ENCODE measurements at regions not wholly inside any gene's neighbourhood (a gene's known extent, or its start where the extent isn't known, plus 50 kb on each side); places are given as distances from the start of the nearest gene placed in this dataset.
"Not testable (repeated sequence)": the region's sequence is repeated elsewhere in the genome, so short reads cannot be mapped to it uniquely, and the experiment has no call there.

GRCh38 chr1:166390366-166391033 lies 223.7 kb upstream of the FAM78B start:
- Histone ChIP-seq H3K4me1 (ENCODE audit: control insufficient read depth, insufficient read depth, low read length) (no peaks in the 10 kb centered on the region), H3K27me3 (ENCODE audit: control insufficient read depth, insufficient read depth, low read length) (no peaks in the 10 kb centered on the region), H3K4me3 (ENCODE audit: low read length) (no peak overlapping the region), H3K9me3 (ENCODE audit: control insufficient read depth, low read depth, low read length) (no peaks in the 10 kb centered on the region), H3K36me3 (ENCODE audit: control insufficient read depth, insufficient read depth, low read length) (no peaks in the 10 kb centered on the region), H3K27ac (ENCODE audit: low read length) (no peak overlapping the region)
- no peak for DNase-seq
- WGBS (ENCODE audit: insufficient coverage, low lambda C conversion rate) = no CpG with 5 or more reads among the region's 2 CpGs

GRCh38 chr1:166391279-166392066 lies 224.7 kb upstream of the FAM78B start:
- H3K4me1 ChIP-seq (ENCODE audit: control insufficient read depth, insufficient read depth, low read length) = no peaks in the 10 kb centered on the region
- no peak overlapping the region for H3K4me3 ChIP-seq (ENCODE audit: low read length)
- DNase-seq = no peak
- no peaks in the 10 kb centered on the region for H3K9me3 ChIP-seq (ENCODE audit: control insufficient read depth, low read depth, low read length)
- 100% methylated on average over 1 of the region's 5 CpGs for WGBS (ENCODE audit: insufficient coverage, low lambda C conversion rate)
- H3K36me3 ChIP-seq (ENCODE audit: control insufficient read depth, insufficient read depth, low read length) = no peaks in the 10 kb centered on the region
- H3K27me3 ChIP-seq (ENCODE audit: control insufficient read depth, insufficient read depth, low read length) = no peaks in the 10 kb centered on the region
- no peak overlapping the region for H3K27ac ChIP-seq (ENCODE audit: low read length)

GRCh38 chr1:166395729-166396128 lies 228.9 kb upstream of the FAM78B start:
- Histone ChIP-seq H3K9me3 (ENCODE audit: control insufficient read depth, low read depth, low read length) (no peaks in the 10 kb centered on the region), H3K4me3 (ENCODE audit: low read length) (no peak overlapping the region), H3K27me3 (ENCODE audit: control insufficient read depth, insufficient read depth, low read length) (no peaks in the 10 kb centered on the region), H3K36me3 (ENCODE audit: control insufficient read depth, insufficient read depth, low read length) (no peaks in the 10 kb centered on the region), H3K4me1 (ENCODE audit: control insufficient read depth, insufficient read depth, low read length) (no peaks in the 10 kb centered on the region), H3K27ac (ENCODE audit: low read length) (no peak overlapping the region)
- DNase-seq = no peak

- DNase-seq; H3K36me3 ChIP-seq (ENCODE audit: control insufficient read depth, insufficient read depth, low read length); H3K27ac ChIP-seq (ENCODE audit: low read length); H3K4me1 ChIP-seq (ENCODE audit: control insufficient read depth, insufficient read depth, low read length); H3K4me3 ChIP-seq (ENCODE audit: low read length); H3K27me3 ChIP-seq (ENCODE audit: control insufficient read depth, insufficient read depth, low read length); H3K9me3 ChIP-seq (ENCODE audit: control insufficient read depth, low read depth, low read length): not testable (repeated sequence)
- no CpG with 5 or more reads among the region's 9 CpGs for WGBS (ENCODE audit: insufficient coverage, low lambda C conversion rate)
Measured at GRCh38 chr1:166409253-166410082, 242.7 kb upstream of the FAM78B start.

GRCh38 chr1:166410083-166410385 lies 243.2 kb upstream of the FAM78B start:
- H3K27me3 ChIP-seq (ENCODE audit: control insufficient read depth, insufficient read depth, low read length) = no peaks in the 10 kb centered on the region
- H3K27ac ChIP-seq (ENCODE audit: low read length) = no peak overlapping the region
- H3K36me3 ChIP-seq (ENCODE audit: control insufficient read depth, insufficient read depth, low read length) = no peaks in the 10 kb centered on the region
- H3K4me1 ChIP-seq (ENCODE audit: control insufficient read depth, insufficient read depth, low read length) = no peaks in the 10 kb centered on the region
- no CpG with 5 or more reads among the region's 3 CpGs for WGBS (ENCODE audit: insufficient coverage, low lambda C conversion rate)
- H3K4me3 ChIP-seq (ENCODE audit: low read length) = no peak overlapping the region
- no peaks in the 10 kb centered on the region for H3K9me3 ChIP-seq (ENCODE audit: control insufficient read depth, low read depth, low read length)
- DNase-seq = no peak

- no CpG with 5 or more reads among the region's 7 CpGs for WGBS (ENCODE audit: insufficient coverage, low lambda C conversion rate)
- not testable (repeated sequence) for H3K4me3 ChIP-seq (ENCODE audit: low read length); H3K27ac ChIP-seq (ENCODE audit: low read length); H3K9me3 ChIP-seq (ENCODE audit: control insufficient read depth, low read depth, low read length); H3K4me1 ChIP-seq (ENCODE audit: control insufficient read depth, insufficient read depth, low read length); H3K27me3 ChIP-seq (ENCODE audit: control insufficient read depth, insufficient read depth, low read length); DNase-seq; H3K36me3 ChIP-seq (ENCODE audit: control insufficient read depth, insufficient read depth, low read length)
Measured at GRCh38 chr1:166416831-166417230, 250.0 kb upstream of the FAM78B start.

GRCh38 chr1:166418344-166418933 lies 251.6 kb upstream of the FAM78B start:
- 81% methylated on average over 3 of the region's 3 CpGs for WGBS (ENCODE audit: insufficient coverage, low lambda C conversion rate)
- no peak overlapping the region for H3K4me3 ChIP-seq (ENCODE audit: low read length)
- no peaks in the 10 kb centered on the region for H3K4me1 ChIP-seq (ENCODE audit: control insufficient read depth, insufficient read depth, low read length)
- H3K27ac ChIP-seq (ENCODE audit: low read length) = no peak overlapping the region
- no peak for DNase-seq
- no peaks in the 10 kb centered on the region for H3K36me3 ChIP-seq (ENCODE audit: control insufficient read depth, insufficient read depth, low read length)
- no peaks in the 10 kb centered on the region for H3K27me3 ChIP-seq (ENCODE audit: control insufficient read depth, insufficient read depth, low read length)
- no peaks in the 10 kb centered on the region for H3K9me3 ChIP-seq (ENCODE audit: control insufficient read depth, low read depth, low read length)

- not testable (repeated sequence) for DNase-seq; H3K27me3 ChIP-seq (ENCODE audit: control insufficient read depth, insufficient read depth, low read length); H3K4me3 ChIP-seq (ENCODE audit: low read length); H3K4me1 ChIP-seq (ENCODE audit: control insufficient read depth, insufficient read depth, low read length); H3K27ac ChIP-seq (ENCODE audit: low read length); H3K9me3 ChIP-seq (ENCODE audit: control insufficient read depth, low read depth, low read length); H3K36me3 ChIP-seq (ENCODE audit: control insufficient read depth, insufficient read depth, low read length)
- no CpG with 5 or more reads among the region's 4 CpGs for WGBS (ENCODE audit: insufficient coverage, low lambda C conversion rate)
Measured at GRCh38 chr1:166422586-166422985, 255.8 kb upstream of the FAM78B start.

- no peak for DNase-seq
- no peaks in the 10 kb centered on the region for H3K4me1 ChIP-seq (ENCODE audit: control insufficient read depth, insufficient read depth, low read length)
- H3K4me3 ChIP-seq (ENCODE audit: low read length) = no peak overlapping the region
- H3K36me3 ChIP-seq (ENCODE audit: control insufficient read depth, insufficient read depth, low read length) = no peaks in the 10 kb centered on the region
- H3K27ac ChIP-seq (ENCODE audit: low read length) = no peak overlapping the region
- 86% methylated on average over 1 of the region's 2 CpGs for WGBS (ENCODE audit: insufficient coverage, low lambda C conversion rate)
- no peaks in the 10 kb centered on the region for H3K27me3 ChIP-seq (ENCODE audit: control insufficient read depth, insufficient read depth, low read length)
- H3K9me3 ChIP-seq (ENCODE audit: control insufficient read depth, low read depth, low read length) = no peaks in the 10 kb centered on the region
Measured at GRCh38 chr1:166432655-166433054, 265.9 kb upstream of the FAM78B start.

- H3K27ac ChIP-seq (ENCODE audit: low read length); H3K4me3 ChIP-seq (ENCODE audit: low read length); H3K9me3 ChIP-seq (ENCODE audit: control insufficient read depth, low read depth, low read length); H3K4me1 ChIP-seq (ENCODE audit: control insufficient read depth, insufficient read depth, low read length); H3K27me3 ChIP-seq (ENCODE audit: control insufficient read depth, insufficient read depth, low read length); H3K36me3 ChIP-seq (ENCODE audit: control insufficient read depth, insufficient read depth, low read length): not testable (repeated sequence)
- peak; percentile 10 for DNase-seq
- WGBS (ENCODE audit: insufficient coverage, low lambda C conversion rate) = 0% methylated on average over 1 of the region's 7 CpGs
Measured at GRCh38 chr1:166433404-166434304, 266.9 kb upstream of the FAM78B start.
